GM12878 (cell line): ENCODE measurements at regions not wholly inside any gene's neighbourhood (a gene's known extent, or its start where the extent isn't known, plus 50 kb on each side); places are given as distances from the start of the nearest gene placed in this dataset.

Experiments used
- ATAC-seq: fragments of 200-7000 bp; cut with Tn5 transposase; 3 replicates; pipeline ENCODE4 v1.9.1; 2020; ENCODE audit warnings: mild to moderate bottlenecking, moderate library complexity
- BruUV-seq: library from RNA; stranded (reverse); fragments of 400-500 nt; replicated peaks from 2 replicates; lab custom pipeline; 2021; lab: Mats Ljungman, UMichigan
- CTCF ChIA-PET: fragments of 300-600 bp; sonication (Branson Sonifier 250); formaldehyde crosslinking; extraction: SDS; loops from one replicate; lab custom pipeline; 2021; ENCODE audit warnings: inconsistent platforms; lab: Yijun Ruan, JAX
- POLR2A ChIA-PET: fragments of 350-600 bp; formaldehyde crosslinking; extraction: SDS; loops from one replicate; lab custom pipeline; 2021; ENCODE audit warnings: inconsistent platforms; lab: Charles Lee
- RAD21 ChIA-PET: fragments of 300-600 bp; sonication (Branson Sonifier 250); formaldehyde crosslinking; loops from one replicate; lab custom pipeline; 2023; ENCODE audit warnings: antibody characterized with exemption; ENCODE audit not compliant: unreplicated experiment; lab: Charles Lee
- SMC1A ChIA-PET: fragments of 300-600 bp; sonication (Branson Sonifier 250); formaldehyde crosslinking; loops from one replicate; lab custom pipeline; 2023; ENCODE audit not compliant: unreplicated experiment, uncharacterized antibody; lab: Charles Lee
- DNase-seq: peaks from one replicate; pipeline ENCODE4 v3.0.0-alpha.2; 2011; ENCODE audit warnings: low read depth, low spot score
- FAIRE-seq: peaks from 3 replicates; lab custom pipeline; 2011; peaks lifted over from hg19 to GRCh38; lab: Jason Lieb, UNC
- H2AFZ ChIP-seq: 2 replicates; pipeline ENCODE4 v1.6.0; 2011; ENCODE audit warnings: low read depth, low read length, control low read depth; ENCODE audit not compliant: control insufficient read depth
- H3K27ac ChIP-seq: 2 replicates; pipeline ENCODE4 v1.5.1; 2011; ENCODE audit warnings: control low read depth; ENCODE audit not compliant: control insufficient read depth, insufficient read depth
- H3K27me3 ChIP-seq, 2 experiments: replicated peaks in 1 of 2; 2 replicates each; pipeline versions ENCODE4 v1.6.0 to v1.6.1; 2011; ENCODE audit warnings: low read length in 1 of 2; ENCODE audit not compliant: control insufficient read depth in 2 of 2, insufficient read depth in 2 of 2
- H3K36me3 ChIP-seq, 2 experiments: 2 replicates each; pipeline ENCODE4 v1.5.1; 2011; ENCODE audit warnings: low read length in 1 of 2; ENCODE audit not compliant: control insufficient read depth in 2 of 2, insufficient read depth in 2 of 2
- H3K4me1 ChIP-seq: 2 replicates; pipeline ENCODE4 v1.6.1; 2011; ENCODE audit warnings: mild to moderate bottlenecking, low read length, moderate library complexity, mixed read lengths; ENCODE audit not compliant: control insufficient read depth, insufficient read depth
- H3K4me2 ChIP-seq: 2 replicates; pipeline ENCODE4 v1.6.0; 2011; ENCODE audit warnings: control low read depth; ENCODE audit not compliant: control insufficient read depth, insufficient read depth
- H3K4me3 ChIP-seq: fragments of 200-600 bp; sonication (generic); 2 replicates; pipeline ENCODE4 v1.5.1; 2016
- H3K79me2 ChIP-seq: 2 replicates; pipeline ENCODE4 v1.6.0; 2011; ENCODE audit warnings: low read length; ENCODE audit not compliant: control insufficient read depth, insufficient read depth
- H3K9ac ChIP-seq: 2 replicates; pipeline ENCODE4 v1.8.0; 2011; ENCODE audit warnings: low read length, control low read depth, mixed read lengths; ENCODE audit not compliant: control insufficient read depth, insufficient read depth
- H3K9me3 ChIP-seq: replicated peaks from 3 replicates; pipeline ENCODE4 v1.5.1; 2011; ENCODE audit warnings: mild to moderate bottlenecking, low read length; ENCODE audit not compliant: control insufficient read depth, insufficient read depth
- H4K20me1 ChIP-seq: 2 replicates; pipeline ENCODE4 v1.6.0; 2011; ENCODE audit not compliant: control insufficient read depth, insufficient read depth
- BCL11A ChIP-seq: IDR thresholded peaks from 2 replicates; pipeline ENCODE4 v1.6.1; 2011; ENCODE audit warnings: low read depth, low read length
- CBX5 ChIP-seq: sonication (generic); IDR thresholded peaks from 2 replicates; pipeline ENCODE4 v1.6.1; 2016; ENCODE audit warnings: low read depth, moderate library complexity, mild to moderate bottlenecking, inconsistent platforms
- ELK1 ChIP-seq: IDR thresholded peaks from 2 replicates; pipeline ENCODE4 v1.6.1; 2012; ENCODE audit warnings: low read depth, low read length, improper control_type of control experiment
- GABPA ChIP-seq: IDR thresholded peaks from 2 replicates; pipeline ENCODE4 v1.6.1; 2014; ENCODE audit warnings: antibody characterized with exemption, low read depth, mild to moderate bottlenecking, inconsistent platforms
- NFYA ChIP-seq: IDR thresholded peaks from 2 replicates; pipeline ENCODE4 v1.6.1; 2011; ENCODE audit warnings: low read depth, mild to moderate bottlenecking, low read length, improper control_type of control experiment, borderline replicate concordance
- NKRF ChIP-seq: fragments of 450-650 bp; conservative IDR thresholded peaks from 2 replicates; pipeline ENCODE4 v1.6.1; 2017; ENCODE audit warnings: mild to moderate bottlenecking, moderate library complexity
- RAD21 ChIP-seq: IDR thresholded peaks from 2 replicates; pipeline ENCODE4 v1.6.1; 2011; ENCODE audit warnings: mild to moderate bottlenecking, low read depth, low read length, moderate library complexity; ENCODE audit not compliant: insufficient read depth
- SIX5 ChIP-seq: IDR thresholded peaks from 2 replicates; pipeline ENCODE4 v1.6.1; 2011; ENCODE audit warnings: mild to moderate bottlenecking, low read depth, low read length, moderate library complexity; ENCODE audit not compliant: severe bottlenecking
- SRF ChIP-seq, 2 experiments: IDR thresholded peaks; 2 replicates each; pipeline ENCODE4 v1.6.1; 2011; ENCODE audit warnings: low read depth in 2 of 2, low read length in 2 of 2, mild to moderate bottlenecking in 1 of 2, moderate library complexity in 1 of 2
- TBL1XR1 ChIP-seq: IDR thresholded peaks from 2 replicates; pipeline ENCODE4 v1.6.1; 2012; ENCODE audit warnings: low read depth, low read length, improper control_type of control experiment
- TCF3 ChIP-seq: IDR thresholded peaks from 2 replicates; pipeline ENCODE4 v1.6.1; 2012; ENCODE audit warnings: low read depth, mild to moderate bottlenecking, low read length, borderline replicate concordance; ENCODE audit not compliant: insufficient read depth
- YBX1 ChIP-seq: fragments of 450-650 bp; IDR thresholded peaks from 2 replicates; pipeline ENCODE4 v1.6.1; 2016; ENCODE audit warnings: antibody characterized with exemption
- WGBS: methylation state at CpG from one replicate; pipeline ENCODE4 v1.1.6; 2016; ENCODE audit warnings: low lambda C conversion rate; ENCODE audit not compliant: insufficient replicate concordance, insufficient coverage; ENCODE audit errors: missing lambda C conversion rate; 5-methylcytosine and 5-hydroxymethylcytosine counted together
- in situ Hi-C: fragments of 300-500 bp; cut with MboI; formaldehyde crosslinking; loops from 9 replicates; pipeline ENCODE4 v1.14.3; 2018; ENCODE audit warnings: mixed read lengths
- intact Hi-C: fragments of 100-400 bp; cut with micrococcal nuclease; formaldehyde crosslinking; loops from one replicate; pipeline ENCODE4 v1.14.2; 2022; ENCODE audit not compliant: unreplicated experiment

GRCh38 chr12:68458866-68459265, 126.7 kb upstream of the MDM1 start:
- Histone ChIP-seq H3K36me3 (no peaks in the 10 kb centered on the region), H3K27me3 (no peaks in the 10 kb centered on the region), H3K9ac (no peak overlapping the region), H3K27ac (no peak overlapping the region), H2AFZ (no peak overlapping the region), H3K9me3 (no peaks in the 10 kb centered on the region; the same call in 2 of the 3 replicates), H3K79me2 (no peaks in the 10 kb centered on the region), H3K4me2 (no peak overlapping the region), H3K4me3 (no peak overlapping the region), H3K4me1 (peaks cover 17% of the 10 kb centered on the region), H4K20me1 (no peaks in the 10 kb centered on the region)
- 94% methylated on average over 2 of the region's 2 CpGs for WGBS
- ChIA-PET POLR2A (no interaction called here), RAD21 (no interaction called here), SMC1A (no interaction called here), CTCF (no interaction called here)
- intact Hi-C loops: no loop called here
- no peak for DNase-seq
- no peak for ATAC-seq
- in situ Hi-C loops: no loop called here
- BruUV-seq: no TSS peak
- no peak for FAIRE-seq
- no peak for TF ChIP-seq BCL11A
- TF ChIP-seq CBX5: no peak
- TF ChIP-seq YBX1: no peak
- no peak for TF ChIP-seq GABPA
- TF ChIP-seq SIX5: no peak
- no peak for TF ChIP-seq TBL1XR1
- TF ChIP-seq TCF3: no peak
- no peak for TF ChIP-seq RAD21
- no peak for TF ChIP-seq ELK1
- no peak for TF ChIP-seq SRF (IDR thresholded peaks at IDR 0.05; ENCODE audit: low read depth in 2 of 2, low read length in 2 of 2)
- no peak for TF ChIP-seq NKRF
- no peak for TF ChIP-seq NFYA
